ENCODE measurements at regions not wholly inside any gene's neighbourhood (a gene's known extent, or its start where the extent isn't known, plus 50 kb on each side); places are given as distances from the start of the nearest gene placed in this dataset.
A peak's percentile ranks its signal among the peaks of the same experiment; 100 is the strongest.

- H3K4me3 ChIP-seq (replicated peaks; ENCODE audit: low read depth, low read length) = no peak overlapping the region
- DNase-seq (ENCODE audit: low read depth) = peak; percentile 74
- TF ChIP-seq CTCF (IDR thresholded peaks at IDR 0.05; ENCODE audit: low read length, missing control alignments) = peak; percentile 86
Observed at GRCh38 chr12:104877103-104877705, 80.9 kb downstream of the SLC41A2 start.

GRCh38 chr12:104873374-104873773 lies 84.7 kb downstream of the SLC41A2 start:
- peak; percentile 71 for DNase-seq (ENCODE audit: low read depth)
- no peak overlapping the region for H3K4me3 ChIP-seq (replicated peaks; ENCODE audit: low read depth, low read length)
- no peak for TF ChIP-seq CTCF (IDR thresholded peaks at IDR 0.05; ENCODE audit: low read length, missing control alignments)

GRCh38 chr12:104870797-104871196 lies 87.3 kb downstream of the SLC41A2 start:
- DNase-seq (ENCODE audit: low read depth) = no peak
- no peak for TF ChIP-seq CTCF (IDR thresholded peaks at IDR 0.05; ENCODE audit: low read length, missing control alignments)
- H3K4me3 ChIP-seq (replicated peaks; ENCODE audit: low read depth, low read length) = no peak overlapping the region

GRCh38 chr12:104866291-104866690 lies 91.8 kb downstream of the SLC41A2 start:
- peak; percentile 89 for DNase-seq (ENCODE audit: low read depth)
- H3K4me3 ChIP-seq (replicated peaks; ENCODE audit: low read depth, low read length) = no peak overlapping the region
- TF ChIP-seq CTCF (IDR thresholded peaks at IDR 0.05; ENCODE audit: low read length, missing control alignments) = no peak

DNA sequence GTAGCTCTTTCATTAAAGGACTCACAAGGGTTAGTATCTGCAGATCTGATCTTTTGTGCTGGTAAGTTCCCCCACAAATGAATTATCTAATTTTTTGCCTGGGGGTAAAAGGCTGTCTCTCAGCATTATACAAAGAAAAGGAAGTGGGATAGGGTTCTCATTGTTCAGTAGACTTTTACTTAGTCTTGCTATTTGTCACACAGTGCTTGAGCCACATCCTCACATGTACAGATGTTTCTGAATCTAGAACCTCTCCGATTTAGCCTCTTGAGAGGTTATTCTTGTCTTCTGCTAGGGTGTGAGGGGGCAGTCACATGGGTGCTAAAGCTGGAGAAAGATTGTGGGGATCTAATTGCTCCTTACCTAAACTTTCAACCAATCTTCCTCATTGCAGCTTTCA lies 93.0 kb downstream of the SLC41A2 start:
- peak overlapping the region; percentile 15 for H3K4me3 ChIP-seq (replicated peaks; ENCODE audit: low read depth, low read length)
- no peak for DNase-seq (ENCODE audit: low read depth)
- TF ChIP-seq CTCF (IDR thresholded peaks at IDR 0.05; ENCODE audit: low read length, missing control alignments) = no peak

DNA sequence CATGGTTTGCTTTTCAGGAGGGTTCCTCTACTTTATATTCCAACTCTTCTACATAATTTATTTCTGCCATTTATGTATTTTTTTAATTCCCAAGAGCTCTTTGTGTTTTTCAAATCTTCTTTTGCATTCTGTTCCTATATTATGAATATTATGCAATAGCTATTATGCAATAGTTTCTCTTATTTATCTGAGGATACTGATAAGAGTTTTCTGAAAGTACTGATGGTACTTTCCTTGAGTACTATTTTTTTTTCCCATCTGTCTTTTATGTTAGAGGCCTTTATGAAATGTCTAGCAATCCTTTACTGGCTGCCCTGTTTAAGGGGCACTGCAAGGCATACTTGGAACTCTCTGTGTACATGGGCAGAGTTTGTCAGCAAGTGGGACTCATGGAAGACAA lies 93.4 kb downstream of the SLC41A2 start:
- H3K4me3 ChIP-seq (replicated peaks; ENCODE audit: low read depth, low read length) = no peak overlapping the region
- peak; percentile 38 for DNase-seq (ENCODE audit: low read depth)
- no peak for TF ChIP-seq CTCF (IDR thresholded peaks at IDR 0.05; ENCODE audit: low read length, missing control alignments)

GRCh38 chr12:104863296-104863948 lies 94.7 kb downstream of the SLC41A2 start:
- TF ChIP-seq CTCF (IDR thresholded peaks at IDR 0.05; ENCODE audit: low read length, missing control alignments) = peak; percentile 4
- peak; percentile 50 for DNase-seq (ENCODE audit: low read depth)
- no peak overlapping the region for H3K4me3 ChIP-seq (replicated peaks; ENCODE audit: low read depth, low read length)

Measured in fibroblast of pulmonary artery (primary cell).